NCI-H128 (cell line): ENCODE measurements at regions not wholly inside any gene's neighbourhood (a gene's known extent, or its start where the extent isn't known, plus 50 kb on each side); places are given as distances from the start of the nearest gene placed in this dataset.

ENCODE experiments used
- DNase-seq: peaks from one replicate; lab custom pipeline; 2025; ENCODE audit not compliant: unreplicated experiment; lab: John Stamatoyannopoulos, UW

- DNase-seq, result no peak
Observed at GRCh38 chr15:94059013-94059587, 172.3 kb upstream of the MCTP2 start.

GRCh38 chr15:94057305-94057704 is 174.1 kb upstream of the MCTP2 start:
- no peak for DNase-seq

DNA sequence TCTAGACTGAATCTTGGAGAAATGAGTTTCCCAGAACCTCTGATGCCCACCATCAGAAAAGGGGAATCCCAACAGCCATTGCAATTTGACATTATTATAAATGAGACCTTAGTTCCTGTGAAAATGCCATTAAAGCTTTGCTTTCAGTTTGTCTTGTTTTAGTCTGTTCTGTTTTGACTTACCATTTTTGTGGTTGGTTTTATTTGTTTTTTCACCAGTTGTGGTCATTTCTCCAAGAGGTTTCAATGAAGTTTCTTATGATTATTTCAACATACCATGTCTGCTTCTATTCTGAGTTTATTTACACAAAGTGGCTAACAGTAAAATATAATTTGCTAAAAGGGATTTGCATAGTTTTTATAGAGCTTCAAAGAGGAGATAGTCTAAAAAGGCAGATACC is 175.0 kb upstream of the MCTP2 start:
- DNase-seq, result no peak

- no peak for DNase-seq
Observed at GRCh38 chr15:94053626-94054025, 177.7 kb upstream of the MCTP2 start.

GRCh38 chr15:94052711-94053110 is 178.7 kb upstream of the MCTP2 start:
- no peak for DNase-seq

GRCh38 chr15:94047566-94047965 is 183.8 kb upstream of the MCTP2 start:
- DNase-seq, result no peak

DNA sequence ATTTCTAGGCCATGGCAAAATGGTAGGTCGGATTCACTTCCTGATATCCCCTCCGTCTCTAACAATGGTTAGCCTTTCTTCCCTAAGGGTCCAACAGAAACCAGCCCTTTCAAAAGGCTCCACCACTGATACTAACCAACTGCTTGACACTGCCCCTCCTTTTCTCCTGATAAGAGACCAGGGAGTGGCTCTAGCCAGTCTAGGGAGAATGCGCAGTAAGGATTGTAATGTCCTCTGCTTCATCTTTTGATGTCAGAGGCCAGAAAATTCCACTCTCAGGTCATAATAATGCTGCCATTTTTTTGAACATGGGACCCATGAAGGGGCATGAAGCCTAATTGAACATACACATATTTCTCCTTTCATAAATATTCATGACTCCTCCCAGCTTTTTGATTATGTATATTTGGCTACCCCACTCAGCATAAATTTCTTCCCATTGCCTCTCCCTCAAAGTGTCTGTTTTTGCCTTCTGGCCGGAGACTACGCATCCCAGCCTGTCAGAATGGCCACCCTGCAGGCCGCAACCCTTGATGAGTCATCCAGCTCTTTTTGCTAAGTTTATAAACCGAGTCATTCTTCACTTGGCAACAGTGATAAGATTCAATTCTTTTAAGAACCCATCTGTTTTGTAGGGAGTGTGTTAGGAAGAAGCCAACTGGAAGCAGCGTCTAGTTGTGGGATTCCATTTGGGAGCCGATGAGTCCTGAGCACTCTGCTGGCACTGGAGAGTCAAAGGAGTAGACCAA is 189.0 kb upstream of the MCTP2 start:
- no peak for DNase-seq

- DNase-seq, result no peak
Observed at GRCh38 chr15:94041746-94042145, 189.6 kb upstream of the MCTP2 start.

- DNase-seq, result no peak
Observed at GRCh38 chr15:94040541-94041248, 190.7 kb upstream of the MCTP2 start.

DNA sequence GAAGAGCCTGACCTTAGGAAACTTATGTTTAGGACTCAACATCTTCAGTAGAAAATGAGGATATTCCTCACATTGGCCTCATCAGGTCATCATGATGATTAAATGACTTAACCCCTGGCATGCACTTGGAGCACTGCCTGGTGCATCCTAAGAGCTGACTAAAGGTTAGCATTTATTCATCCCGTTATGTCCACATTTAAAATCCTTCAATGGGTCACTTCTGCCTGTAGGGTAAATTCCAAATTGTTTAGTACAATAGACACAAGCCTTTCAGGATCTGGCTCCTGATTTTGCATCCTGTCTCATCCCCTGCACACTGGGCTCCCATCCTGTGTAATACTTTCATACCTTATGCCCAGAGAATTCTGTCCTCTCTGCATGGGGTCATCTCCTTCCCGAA is 195.2 kb upstream of the MCTP2 start:
- no peak for DNase-seq

GRCh38 chr15:94033683-94034020 is 197.7 kb upstream of the MCTP2 start:
- no peak for DNase-seq

GRCh38 chr15:94033014-94033682 is 198.2 kb upstream of the MCTP2 start:
- no peak for DNase-seq

DNA sequence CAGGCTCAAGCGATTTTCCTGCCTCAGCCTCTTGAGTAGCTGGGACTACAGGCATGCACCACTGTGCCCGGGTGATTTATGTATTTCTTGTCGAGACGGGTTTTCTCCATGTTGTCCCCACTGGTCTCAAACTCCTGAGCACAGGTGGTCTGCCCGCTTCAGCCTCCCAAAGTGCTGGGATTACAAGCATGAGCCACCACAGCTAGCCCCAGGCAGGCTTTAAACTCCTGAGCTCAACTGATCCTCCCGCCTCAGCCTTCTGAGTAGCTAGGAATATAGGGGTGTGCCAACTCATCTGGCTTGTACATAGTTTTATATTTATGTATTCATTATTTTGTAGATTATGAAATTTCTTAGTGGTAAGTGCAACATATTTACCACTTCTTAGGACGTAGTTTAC is 198.8 kb upstream of the MCTP2 start:
- DNase-seq, result no peak

DNA sequence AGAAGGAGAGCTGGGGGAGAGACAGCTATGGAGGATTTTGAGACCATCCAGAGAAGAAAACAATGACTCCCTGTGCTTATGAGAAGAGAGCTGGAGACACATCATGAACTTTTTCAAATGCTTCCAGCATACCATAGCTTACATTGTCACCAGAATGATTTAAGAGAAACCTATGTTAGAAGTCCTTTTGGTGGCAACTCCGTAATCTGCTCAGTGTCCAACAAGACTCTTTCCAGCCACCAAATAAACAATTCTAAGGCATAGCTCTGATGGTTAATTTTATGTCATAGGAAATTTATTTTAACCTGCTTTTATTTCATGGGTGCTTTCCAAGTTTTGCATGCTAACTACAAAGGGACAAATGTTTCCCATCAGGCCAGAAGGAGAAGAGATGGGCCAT is 200.3 kb upstream of the MCTP2 start:
- DNase-seq, result no peak

GRCh38 chr15:94029495-94029894 is 201.9 kb upstream of the MCTP2 start:
- DNase-seq, result no peak

- DNase-seq, result no peak
Observed at GRCh38 chr15:94028809-94029208, 202.6 kb upstream of the MCTP2 start.

DNA sequence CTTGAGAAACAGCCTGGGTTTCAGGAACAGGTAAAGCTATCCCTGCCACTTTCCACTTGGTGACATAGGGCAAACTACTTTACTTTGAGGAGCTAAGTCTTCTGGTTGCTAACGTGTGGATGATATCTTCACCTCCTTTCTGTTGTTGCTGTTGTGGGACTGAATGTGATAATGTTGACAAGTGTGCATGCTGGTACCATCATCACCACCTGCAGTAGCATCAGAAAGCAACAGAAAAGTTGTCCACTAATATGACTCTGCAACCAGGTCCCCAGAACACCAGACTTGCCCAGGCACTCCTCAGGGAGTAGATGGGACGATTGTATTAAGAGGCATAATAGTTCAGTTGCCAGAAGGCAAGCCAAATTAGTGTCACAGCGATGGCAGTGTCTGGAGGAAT is 203.2 kb upstream of the MCTP2 start:
- no peak for DNase-seq

GRCh38 chr15:94027581-94027980 is 203.8 kb upstream of the MCTP2 start:
- DNase-seq, result no peak

DNA sequence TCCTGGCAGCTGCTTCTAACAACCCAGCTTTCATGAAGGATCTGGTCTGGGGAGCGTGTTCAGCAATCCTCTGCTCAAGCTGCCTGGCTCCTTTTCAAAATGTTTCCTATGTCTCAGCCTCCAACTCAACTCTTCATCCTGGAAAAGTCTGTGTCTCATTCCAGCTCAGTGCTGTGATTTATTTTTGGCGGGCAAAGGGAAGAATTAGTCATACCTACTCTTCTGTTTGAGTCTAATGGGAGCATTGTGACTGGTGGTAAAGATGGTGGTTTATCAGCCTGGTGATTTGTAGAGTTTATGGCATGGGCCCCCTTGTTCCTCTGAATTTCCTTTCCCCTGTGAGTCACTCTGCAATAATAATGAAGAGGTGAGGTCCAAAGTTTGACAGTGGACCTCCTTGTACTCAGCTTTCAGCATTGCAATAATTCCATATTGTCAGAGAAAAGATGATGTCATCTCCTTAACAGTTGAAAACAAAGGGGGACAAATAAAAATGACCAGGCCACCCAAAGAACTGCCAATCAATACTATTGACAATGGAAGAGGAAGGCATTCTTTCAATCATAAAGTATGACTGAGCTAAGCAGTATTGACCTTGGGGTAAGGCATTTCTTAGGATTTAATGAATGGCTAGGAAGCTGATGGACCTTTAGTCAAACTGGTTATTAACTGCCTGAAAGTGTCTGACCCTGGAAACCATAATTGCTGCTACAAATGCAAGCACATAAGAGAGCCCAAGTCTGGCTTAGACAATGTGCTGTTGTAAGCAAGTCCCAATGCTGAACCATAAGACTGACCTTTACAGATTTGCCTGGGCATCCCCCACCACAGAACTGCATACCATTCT is 204.7 kb upstream of the MCTP2 start:
- no peak for DNase-seq

- DNase-seq, result no peak
Observed at GRCh38 chr15:94023531-94023930, 207.8 kb upstream of the MCTP2 start.
